IMR-90 (cell line): ENCODE measurements at regions not wholly inside any gene's neighbourhood (a gene's known extent, or its start where the extent isn't known, plus 50 kb on each side); places are given as distances from the start of the nearest gene placed in this dataset.
A peak's percentile ranks its signal among the peaks of the same experiment; 100 is the strongest.

ENCODE experiments used
- ATAC-seq: fragments of 200-7000 bp; cut with Tn5 transposase; 2 replicates; pipeline ENCODE4 v1.9.1; 2020; ENCODE audit warnings: low read depth, mild to moderate bottlenecking, moderate library complexity
- BruUV-seq: library from RNA; stranded (reverse); fragments of 400-500 nt; replicated peaks from 2 replicates; lab custom pipeline; 2021; lab: Mats Ljungman, UMichigan
- CTCF ChIA-PET: fragments of 300-600 bp; formaldehyde crosslinking; extraction: SDS; loops from one replicate; lab custom pipeline; 2021; ENCODE audit warnings: antibody characterized with exemption; lab: Yijun Ruan, JAX
- POLR2A ChIA-PET: fragments of 300-600 bp; sonication (Branson Sonifier 250); formaldehyde crosslinking; loops from one replicate; lab custom pipeline; 2022; ENCODE audit warnings: antibody characterized with exemption; ENCODE audit not compliant: unreplicated experiment; lab: Charles Lee
- DNase-seq: peaks from one replicate; pipeline ENCODE4 v3.0.0; 2013
- H2AFZ ChIP-seq: replicated peaks from 2 replicates; pipeline ENCODE3; 2013; ENCODE audit warnings: low read length, mild to moderate bottlenecking; ENCODE audit not compliant: poor library complexity
- H2AK5ac ChIP-seq: 2 replicates; pipeline ENCODE4 v1.6.1; 2013; ENCODE audit warnings: low read depth, low read length, inconsistent platforms
- H2AK9ac ChIP-seq: replicated peaks from 2 replicates; pipeline ENCODE3; 2013; ENCODE audit warnings: mild to moderate bottlenecking, low read depth, low read length, moderate library complexity; ENCODE audit not compliant: poor library complexity
- H2BK120ac ChIP-seq: 2 replicates; pipeline ENCODE4 v1.6.1; 2013; ENCODE audit warnings: low read depth, low read length, inconsistent platforms
- H2BK15ac ChIP-seq: 3 replicates; pipeline ENCODE4 v1.6.1; 2013; ENCODE audit warnings: low read depth, low read length, inconsistent platforms
- H2BK20ac ChIP-seq: 2 replicates; pipeline ENCODE4 v1.6.1; 2013; ENCODE audit warnings: low read depth, mild to moderate bottlenecking, inconsistent platforms, low read length, moderate library complexity
- H2BK5ac ChIP-seq: 2 replicates; pipeline ENCODE4 v1.6.1; 2013; ENCODE audit warnings: mild to moderate bottlenecking, low read depth, low read length, inconsistent platforms; ENCODE audit not compliant: poor library complexity, severe bottlenecking
- H3K14ac ChIP-seq: replicated peaks from 2 replicates; pipeline ENCODE4 v1.6.1; 2013; ENCODE audit warnings: low read depth, low read length, inconsistent platforms
- H3K18ac ChIP-seq: 2 replicates; pipeline ENCODE4 v1.6.1; 2013; ENCODE audit warnings: low read depth, low read length, control low read depth
- H3K23ac ChIP-seq: 2 replicates; pipeline ENCODE4 v1.6.1; 2013; ENCODE audit warnings: low read depth, low read length, inconsistent platforms
- H3K27ac ChIP-seq: 2 replicates; pipeline ENCODE4 v1.5.1; 2013; ENCODE audit warnings: mild to moderate bottlenecking, control low read depth, low read length; ENCODE audit not compliant: insufficient read depth
- H3K27me3 ChIP-seq: 2 replicates; pipeline ENCODE4 v1.6.1; 2013; ENCODE audit warnings: low read length; ENCODE audit not compliant: control insufficient read depth, insufficient read depth
- H3K36me3 ChIP-seq: 2 replicates; pipeline ENCODE4 v1.6.1; 2013; ENCODE audit warnings: low read length, mixed read lengths; ENCODE audit not compliant: control insufficient read depth, insufficient read depth
- H3K4ac ChIP-seq: 2 replicates; pipeline ENCODE4 v1.6.1; 2013; ENCODE audit warnings: low read depth, low read length, inconsistent platforms
- H3K4me1 ChIP-seq: 2 replicates; pipeline ENCODE4 v1.6.1; 2013; ENCODE audit warnings: low read length, mixed read lengths; ENCODE audit not compliant: control insufficient read depth, insufficient read depth
- H3K4me2 ChIP-seq: 2 replicates; pipeline ENCODE4 v1.6.1; 2013; ENCODE audit warnings: low read depth, mild to moderate bottlenecking, control low read depth, low read length, moderate library complexity
- H3K4me3 ChIP-seq: 2 replicates; pipeline ENCODE4 v1.5.1; 2013; ENCODE audit warnings: low read depth, mild to moderate bottlenecking, control low read depth, low read length, moderate library complexity; ENCODE audit not compliant: insufficient read depth
- H3K56ac ChIP-seq: 2 replicates; pipeline ENCODE4 v1.6.1; 2013; ENCODE audit warnings: low read length, inconsistent platforms; ENCODE audit not compliant: insufficient read depth; ENCODE audit errors: extremely low read depth
- H3K79me1 ChIP-seq, 2 experiments: 2 replicates each; pipeline ENCODE4 v1.6.1; 2013; ENCODE audit warnings: low read length in 2 of 2, inconsistent platforms in 1 of 2, low read depth in 1 of 2
- H3K9ac ChIP-seq: 2 replicates; pipeline ENCODE4 v1.6.1; 2013; ENCODE audit warnings: low read depth, low read length, control low read depth
- H3K9me1 ChIP-seq: 2 replicates; pipeline ENCODE4 v1.6.1; 2013; ENCODE audit warnings: low read length, inconsistent platforms; ENCODE audit not compliant: insufficient read depth
- H3K9me3 ChIP-seq: 2 replicates; pipeline ENCODE4 v1.6.1; 2013; ENCODE audit warnings: low read length; ENCODE audit not compliant: control insufficient read depth, insufficient read depth
- H4K20me1 ChIP-seq: 2 replicates; pipeline ENCODE4 v1.6.1; 2013; ENCODE audit warnings: low read length, inconsistent platforms; ENCODE audit not compliant: insufficient read depth
- H4K5ac ChIP-seq: 2 replicates; pipeline ENCODE4 v1.6.1; 2013; ENCODE audit warnings: mild to moderate bottlenecking, low read depth, low read length, control low read depth
- H4K8ac ChIP-seq, 2 experiments: 2 replicates each; pipeline ENCODE4 v1.6.1; 2013; ENCODE audit warnings: low read depth in 2 of 2, low read length in 2 of 2, control low read depth in 1 of 2, inconsistent platforms in 1 of 2
- H4K91ac ChIP-seq: 2 replicates; pipeline ENCODE4 v1.6.1; 2013; ENCODE audit warnings: low read depth, low read length, inconsistent platforms; ENCODE audit not compliant: insufficient read depth
- CEBPB ChIP-seq: IDR thresholded peaks from 2 replicates; pipeline ENCODE4 v1.6.1; 2012; ENCODE audit warnings: low read depth, low read length, improper control_type of control experiment
- CHD1 ChIP-seq: IDR thresholded peaks from 2 replicates; pipeline ENCODE4 v1.6.1; 2012; ENCODE audit warnings: low read depth, low read length, improper control_type of control experiment
- FOS ChIP-seq: fragments of 150-350 bp; IDR thresholded peaks from 2 replicates; pipeline ENCODE4 v1.6.1; 2016; ENCODE audit warnings: low read depth, low read length
- MAFK ChIP-seq: IDR thresholded peaks from 2 replicates; pipeline ENCODE4 v1.6.1; 2012; ENCODE audit warnings: low read depth, low read length, improper control_type of control experiment
- MAZ ChIP-seq: IDR thresholded peaks from 2 replicates; pipeline ENCODE4 v1.6.1; 2012; ENCODE audit warnings: low read depth, mild to moderate bottlenecking, low read length, improper control_type of control experiment, moderate library complexity, borderline replicate concordance
- MXI1 ChIP-seq: IDR thresholded peaks from 2 replicates; pipeline ENCODE4 v1.6.1; 2012; ENCODE audit warnings: low read depth, mild to moderate bottlenecking, low read length, moderate library complexity, borderline replicate concordance
- NFE2L2 ChIP-seq: fragments of 150-350 bp; IDR thresholded peaks from 2 replicates; pipeline ENCODE4 v1.6.1; 2016; ENCODE audit warnings: low read depth, mild to moderate bottlenecking, low read length
- POLR2A ChIP-seq: IDR thresholded peaks from 2 replicates; pipeline ENCODE4 v1.6.1; 2012; ENCODE audit warnings: mild to moderate bottlenecking, low read depth, low read length
- RCOR1 ChIP-seq: IDR thresholded peaks from 2 replicates; pipeline ENCODE4 v1.6.1; 2012; ENCODE audit warnings: mild to moderate bottlenecking, low read length, improper control_type of control experiment; ENCODE audit not compliant: insufficient replicate concordance
- SMC3 ChIP-seq: fragments of 150-350 bp; IDR thresholded peaks from 2 replicates; pipeline ENCODE4 v1.6.1; 2016; ENCODE audit warnings: low read depth, mild to moderate bottlenecking, antibody characterized with exemption, low read length, moderate library complexity
- USF2 ChIP-seq: fragments of 150-350 bp; IDR thresholded peaks from 2 replicates; pipeline ENCODE4 v1.6.1; 2017; ENCODE audit warnings: mild to moderate bottlenecking, antibody characterized with exemption, low read length, low read depth
- WGBS, 2 experiments: methylation state at CpG; one replicate each; pipeline versions ENCODE4 v1.1.5 to v1.1.7; 2013; ENCODE audit warnings: missing lambda C conversion rate in 2 of 2; ENCODE audit not compliant: insufficient read length in 1 of 2; ENCODE audit errors: extremely low coverage in 2 of 2; 5-methylcytosine and 5-hydroxymethylcytosine counted together
- dilution Hi-C: fragments of 300-500 bp; cut with HindIII; formaldehyde crosslinking; loops from one replicate; pipeline ENCODE4 v1.14.3; 2018; ENCODE audit warnings: low sequenced_read_pairs; ENCODE audit not compliant: unreplicated experiment
- in situ Hi-C: fragments of 300-500 bp; cut with MboI; formaldehyde crosslinking; loops from 3 replicates; pipeline ENCODE4 v1.14.3; 2019; ENCODE audit warnings: low sequenced_read_pairs, inconsistent platforms, mixed read lengths
- intact Hi-C: fragments of 100-400 bp; cut with micrococcal nuclease; formaldehyde crosslinking; loops from 2 replicates; pipeline ENCODE4 v1.10.0; 2022

DNA sequence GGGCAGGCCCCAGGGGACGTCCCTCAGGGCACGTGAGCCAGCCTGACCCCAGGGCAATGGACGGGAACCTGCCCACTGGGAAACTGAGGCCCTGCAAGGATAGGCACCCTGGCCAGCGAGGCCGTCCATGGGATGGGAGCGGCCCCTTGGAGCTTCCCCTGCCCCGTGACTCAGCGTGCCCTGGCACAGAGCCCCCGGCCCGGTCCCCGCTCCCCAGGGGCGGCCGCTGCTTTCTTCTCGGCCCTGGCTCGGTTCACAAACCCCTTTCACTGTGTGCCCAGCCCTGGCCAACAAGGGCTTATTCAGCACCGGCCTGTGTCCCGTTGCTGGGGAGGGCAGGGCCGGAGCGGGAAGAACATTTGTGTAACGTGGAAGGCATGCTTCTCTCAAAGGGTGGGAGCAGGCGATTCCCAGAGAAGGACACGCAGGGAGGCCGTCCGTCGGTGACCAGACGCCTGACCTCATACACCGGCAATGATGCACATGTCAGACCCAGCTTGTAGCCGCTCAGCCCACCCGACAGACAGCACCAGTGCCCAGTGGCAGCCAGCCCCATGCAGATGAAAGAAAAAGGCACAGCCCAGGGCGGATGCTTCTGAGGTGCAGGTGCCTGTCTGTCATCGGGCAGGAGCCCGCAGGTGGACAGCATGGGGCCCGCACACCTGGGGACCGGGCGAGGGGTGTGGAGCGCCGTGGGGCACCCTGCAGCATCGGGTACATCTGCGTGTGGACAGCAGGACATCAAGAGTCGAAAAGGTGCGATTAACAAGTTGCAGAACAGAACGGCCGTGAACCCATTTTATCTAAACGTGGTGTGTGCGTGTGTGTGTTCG, 94.5 kb downstream of the PDGFA start:
- H4K91ac ChIP-seq = no peak overlapping the region
- no peaks in the 10 kb centered on the region for H3K36me3 ChIP-seq
- H2BK5ac ChIP-seq = no peak overlapping the region
- peak overlapping the region; percentile 29 for H2AFZ ChIP-seq
- H3K18ac ChIP-seq = no peak overlapping the region
- in situ Hi-C loops (no loop called here), intact Hi-C loops (no loop called here), dilution Hi-C loops (no loop called here)
- no peaks in the 10 kb centered on the region for H3K9me1 ChIP-seq
- H3K27ac ChIP-seq = no peak overlapping the region
- no peak overlapping the region for H2BK15ac ChIP-seq
- POLR2A ChIA-PET = no interaction called here
- H3K56ac ChIP-seq = no peak overlapping the region
- H3K14ac ChIP-seq = no peak overlapping the region
- H2BK20ac ChIP-seq = no peak overlapping the region
- ATAC-seq (no peak), DNase-seq (no peak)
- CTCF ChIA-PET = no interaction called here
- WGBS, 2 experiments = 61% methylated on average over 31 of the region's 46 CpGs; no CpG with 5 or more reads in 1 of the 2 experiments
- no TSS peak for BruUV-seq
- no peak overlapping the region for H3K23ac ChIP-seq
- H4K8ac ChIP-seq = no peak overlapping the region
- peaks cover 3% of the 10 kb centered on the region; the same call in 1 of the 2 replicates for H3K9me3 ChIP-seq
- H3K79me1 ChIP-seq = no peaks in the 10 kb centered on the region
- H3K4me1 ChIP-seq = no peaks in the 10 kb centered on the region
- no peak overlapping the region for H3K4me2 ChIP-seq
- no peak overlapping the region for H2AK5ac ChIP-seq
- no peak overlapping the region for H4K5ac ChIP-seq
- TF ChIP-seq CEBPB (no peak), CHD1 (no peak), NFE2L2 (no peak), MAFK (no peak), SMC3 (no peak), POLR2A (no peak), MAZ (no peak), USF2 (no peak), FOS (no peak), RCOR1 (no peak), MXI1 (no peak)
- H2BK120ac ChIP-seq = no peak overlapping the region
- no peak overlapping the region for H2AK9ac ChIP-seq
- no peak overlapping the region for H3K4ac ChIP-seq
- no peak overlapping the region for H3K9ac ChIP-seq
- no peaks in the 10 kb centered on the region for H4K20me1 ChIP-seq
- H3K27me3 ChIP-seq = peaks cover 19% of the 10 kb centered on the region
- no peak overlapping the region for H3K4me3 ChIP-seq
